H1 (cell line): ENCODE measurements at regions not wholly inside any gene's neighbourhood (a gene's known extent, or its start where the extent isn't known, plus 50 kb on each side); places are given as distances from the start of the nearest gene placed in this dataset.

Source experiments
- JUN ChIP-seq: IDR thresholded peaks from 2 replicates; pipeline ENCODE4 v1.6.1; 2011; ENCODE audit warnings: low read depth, mild to moderate bottlenecking, improper control_type of control experiment, low read length
- JUND ChIP-seq: IDR thresholded peaks from 2 replicates; pipeline ENCODE4 v1.6.1; 2011; ENCODE audit warnings: mild to moderate bottlenecking, improper control_type of control experiment, low read length
- POLR2A ChIP-seq, 2 experiments: IDR thresholded peaks; 1 replicate in 1 of 2; 2 replicates in 1 of 2; pipeline ENCODE4 v1.6.1; 2011; ENCODE audit warnings: low read depth in 2 of 2, low read length in 2 of 2, mild to moderate bottlenecking in 2 of 2; ENCODE audit errors: control extremely low read depth in 1 of 2
- POLR2AphosphoS5 ChIP-seq: IDR thresholded peaks from 2 replicates; pipeline ENCODE4 v1.6.1; 2011; ENCODE audit warnings: low read depth, low read length
- RAD21 ChIP-seq, 2 experiments: IDR thresholded peaks in 1 of 2; conservative IDR thresholded peaks in 1 of 2; 2 replicates each; pipeline ENCODE4 v1.6.1; 2011; ENCODE audit warnings: low read depth in 2 of 2, low read length in 2 of 2, improper control_type of control experiment in 1 of 2, inconsistent platforms in 1 of 2, mild to moderate bottlenecking in 1 of 2, moderate library complexity in 1 of 2
- TAF1 ChIP-seq: IDR thresholded peaks from 2 replicates; pipeline ENCODE4 v1.6.1; 2011; ENCODE audit warnings: mild to moderate bottlenecking, low read depth, low read length
- TF ChIP-seq, protein P1 (sequence below), 3 experiments: IDR thresholded peaks; 1 replicate in 2 of 3; 2 replicates in 1 of 3; pipeline versions ENCODE4 v1.5.1 to v1.6.1; 2011; ENCODE audit warnings: low read length in 3 of 3, mild to moderate bottlenecking in 3 of 3, inconsistent platforms in 2 of 3, low read depth in 1 of 3, moderate library complexity in 1 of 3; ENCODE audit not compliant: insufficient read depth in 1 of 3; ENCODE audit errors: control extremely low read depth in 1 of 3

DNA sequence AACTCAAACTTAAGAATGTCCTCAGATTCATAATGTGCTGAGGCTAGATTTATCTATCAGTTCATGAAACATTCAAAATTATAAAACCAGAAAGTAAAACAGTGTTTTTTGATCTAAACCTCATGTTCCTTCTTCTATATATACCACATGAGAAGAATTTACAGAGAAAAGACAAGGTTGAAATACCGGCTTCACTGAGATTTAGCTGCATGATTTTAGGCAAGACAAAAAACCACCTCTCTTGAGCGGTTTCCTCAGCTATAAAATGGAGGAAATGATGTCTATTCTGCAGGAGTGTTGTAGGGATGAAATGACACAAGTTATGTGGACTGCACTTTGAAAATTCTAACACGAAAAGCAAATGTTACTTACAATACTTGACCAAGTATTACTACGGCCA, 80.6 kb upstream of the FOXB1 start:
- TF ChIP-seq RAD21 (IDR thresholded peaks at IDR 0.05 in 1 of 2, conservative IDR thresholded peaks at IDR 0.05 in 1 of 2; ENCODE audit: low read depth in 2 of 2, low read length in 2 of 2) (no peak), POLR2AphosphoS5 (no peak), TAF1 (no peak), JUND (no peak), JUN (no peak), POLR2A (IDR thresholded peaks at IDR 0.05; ENCODE audit: control extremely low read depth in 1 of 2, low read depth in 2 of 2, low read length in 2 of 2) (no peak)
- TF ChIP-seq, protein P1, sequence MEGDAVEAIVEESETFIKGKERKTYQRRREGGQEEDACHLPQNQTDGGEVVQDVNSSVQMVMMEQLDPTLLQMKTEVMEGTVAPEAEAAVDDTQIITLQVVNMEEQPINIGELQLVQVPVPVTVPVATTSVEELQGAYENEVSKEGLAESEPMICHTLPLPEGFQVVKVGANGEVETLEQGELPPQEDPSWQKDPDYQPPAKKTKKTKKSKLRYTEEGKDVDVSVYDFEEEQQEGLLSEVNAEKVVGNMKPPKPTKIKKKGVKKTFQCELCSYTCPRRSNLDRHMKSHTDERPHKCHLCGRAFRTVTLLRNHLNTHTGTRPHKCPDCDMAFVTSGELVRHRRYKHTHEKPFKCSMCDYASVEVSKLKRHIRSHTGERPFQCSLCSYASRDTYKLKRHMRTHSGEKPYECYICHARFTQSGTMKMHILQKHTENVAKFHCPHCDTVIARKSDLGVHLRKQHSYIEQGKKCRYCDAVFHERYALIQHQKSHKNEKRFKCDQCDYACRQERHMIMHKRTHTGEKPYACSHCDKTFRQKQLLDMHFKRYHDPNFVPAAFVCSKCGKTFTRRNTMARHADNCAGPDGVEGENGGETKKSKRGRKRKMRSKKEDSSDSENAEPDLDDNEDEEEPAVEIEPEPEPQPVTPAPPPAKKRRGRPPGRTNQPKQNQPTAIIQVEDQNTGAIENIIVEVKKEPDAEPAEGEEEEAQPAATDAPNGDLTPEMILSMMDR (IDR thresholded peaks at IDR 0.05; ENCODE audit: control extremely low read depth in 1 of 3, insufficient read depth in 1 of 3, low read depth in 1 of 3, low read length in 3 of 3): no peak
